Left hindlimb (tissue), 1 donor: ENCODE measurements at regions not wholly inside any gene's neighbourhood (a gene's known extent, or its start where the extent isn't known, plus 50 kb on each side); places are given as distances from the start of the nearest gene placed in this dataset.
"Not testable (repeated sequence)": the region's sequence is repeated elsewhere in the genome, so short reads cannot be mapped to it uniquely, and the experiment has no call there.

Experiments
- DNase-seq: peaks from one replicate; pipeline ENCODE4 v3.0.0-alpha.2; 2018

- DNase-seq, result no peak
Observed at GRCh38 chr13:50425772-50426171, 410.5 kb downstream of the KCNRG start.

- no peak for DNase-seq
Observed at GRCh38 chr13:50426927-50427326, 411.7 kb downstream of the KCNRG start.

- DNase-seq, result not testable (repeated sequence)
Observed at GRCh38 chr13:50427511-50427910, 412.3 kb downstream of the KCNRG start.

- no peak for DNase-seq
Observed at GRCh38 chr13:50428183-50428877, 413.1 kb downstream of the KCNRG start.

GRCh38 chr13:50435011-50435410 lies 408.5 kb downstream of the DLEU7 start:
- DNase-seq, result no peak

- no peak for DNase-seq
Observed at GRCh38 chr13:50437252-50437651, 406.2 kb downstream of the DLEU7 start.

GRCh38 chr13:50438351-50438750 lies 405.1 kb downstream of the DLEU7 start:
- no peak for DNase-seq

- no peak for DNase-seq
Observed at GRCh38 chr13:50441130-50441529, 402.4 kb downstream of the DLEU7 start.

- no peak for DNase-seq
Observed at GRCh38 chr13:50444726-50445125, 398.8 kb downstream of the DLEU7 start.

- no peak for DNase-seq
Observed at GRCh38 chr13:50446611-50447010, 396.9 kb downstream of the DLEU7 start.

GRCh38 chr13:50448535-50448998 lies 394.9 kb downstream of the DLEU7 start:
- no peak for DNase-seq

GRCh38 chr13:50449465-50449864 lies 394.0 kb downstream of the DLEU7 start:
- no peak for DNase-seq

- no peak for DNase-seq
Observed at GRCh38 chr13:50450279-50450678, 393.2 kb downstream of the DLEU7 start.

- DNase-seq, result peak; percentile 35
Observed at GRCh38 chr13:50451609-50452008, 391.9 kb downstream of the DLEU7 start.

GRCh38 chr13:50452028-50452427 lies 391.5 kb downstream of the DLEU7 start:
- no peak for DNase-seq

- DNase-seq, result peak; percentile 37
Observed at GRCh38 chr13:50452756-50453155, 390.7 kb downstream of the DLEU7 start.

GRCh38 chr13:50453188-50453587 lies 390.3 kb downstream of the DLEU7 start:
- DNase-seq, result peak; percentile 38

- no peak for DNase-seq
Observed at GRCh38 chr13:50456111-50456510, 387.4 kb downstream of the DLEU7 start.

- DNase-seq, result no peak
Observed at GRCh38 chr13:50457415-50458393, 385.8 kb downstream of the DLEU7 start.

GRCh38 chr13:50459046-50459445 lies 384.4 kb downstream of the DLEU7 start:
- DNase-seq, result no peak

GRCh38 chr13:50459658-50460057 lies 383.8 kb downstream of the DLEU7 start:
- DNase-seq, result no peak

GRCh38 chr13:50460358-50460757 lies 383.1 kb downstream of the DLEU7 start:
- DNase-seq, result no peak

- no peak for DNase-seq
Observed at GRCh38 chr13:50461189-50461588, 382.3 kb downstream of the DLEU7 start.

- DNase-seq, result no peak
Observed at GRCh38 chr13:50463719-50464118, 379.8 kb downstream of the DLEU7 start.
